Fibroblast of skin of right quadriceps (primary cell): ENCODE measurements at regions not wholly inside any gene's neighbourhood (a gene's known extent, or its start where the extent isn't known, plus 50 kb on each side); places are given as distances from the start of the nearest gene placed in this dataset.
"Not testable (repeated sequence)": the region's sequence is repeated elsewhere in the genome, so short reads cannot be mapped to it uniquely, and the experiment has no call there.

Experiments used
- DNase-seq: peaks from one replicate; pipeline ENCODE4 v3.0.0-alpha.2; 2013

DNA sequence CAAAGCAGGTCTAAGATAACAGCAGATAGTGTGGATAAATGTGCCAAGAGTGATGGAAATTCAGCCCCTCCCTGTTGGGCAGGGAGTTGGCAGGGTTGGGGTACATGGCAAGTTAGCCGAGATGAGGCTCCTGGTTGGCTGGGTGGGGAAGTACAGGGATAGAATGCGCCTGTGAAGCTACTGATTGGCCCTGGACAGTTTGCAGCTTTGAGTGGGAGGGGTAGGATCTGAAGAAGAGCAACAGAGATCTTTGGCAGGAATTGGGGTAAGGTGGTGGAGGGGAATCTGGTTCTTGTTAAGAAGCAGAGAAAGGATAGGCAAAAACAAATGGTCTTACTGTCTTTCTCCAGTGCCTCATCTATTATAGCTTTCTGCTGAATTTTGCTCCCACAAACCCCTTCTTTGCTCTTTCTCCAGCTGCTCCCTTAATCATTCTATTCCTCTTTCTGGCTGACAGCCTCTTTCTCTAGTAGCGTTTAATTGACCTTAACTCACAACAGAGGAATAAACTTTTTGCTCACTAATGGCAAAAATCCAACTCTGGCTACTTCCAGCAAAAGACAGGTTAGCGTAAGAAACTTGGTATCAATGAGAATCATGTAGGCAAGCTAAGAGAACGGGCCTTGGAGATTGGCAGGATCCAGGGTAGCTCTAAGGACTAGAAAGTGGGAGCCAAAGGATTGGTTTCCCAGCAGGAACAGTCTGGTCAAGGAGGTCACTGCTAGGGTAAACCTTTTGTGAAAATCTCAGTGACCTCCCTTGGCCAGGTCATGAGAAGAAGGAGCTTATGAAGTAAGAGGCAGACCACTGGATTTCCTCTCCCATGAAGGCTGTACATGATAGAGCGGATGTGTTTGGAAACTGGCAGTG, 86.3 kb upstream of the CARMIL1 start:
- peak; percentile 81 for DNase-seq

DNA sequence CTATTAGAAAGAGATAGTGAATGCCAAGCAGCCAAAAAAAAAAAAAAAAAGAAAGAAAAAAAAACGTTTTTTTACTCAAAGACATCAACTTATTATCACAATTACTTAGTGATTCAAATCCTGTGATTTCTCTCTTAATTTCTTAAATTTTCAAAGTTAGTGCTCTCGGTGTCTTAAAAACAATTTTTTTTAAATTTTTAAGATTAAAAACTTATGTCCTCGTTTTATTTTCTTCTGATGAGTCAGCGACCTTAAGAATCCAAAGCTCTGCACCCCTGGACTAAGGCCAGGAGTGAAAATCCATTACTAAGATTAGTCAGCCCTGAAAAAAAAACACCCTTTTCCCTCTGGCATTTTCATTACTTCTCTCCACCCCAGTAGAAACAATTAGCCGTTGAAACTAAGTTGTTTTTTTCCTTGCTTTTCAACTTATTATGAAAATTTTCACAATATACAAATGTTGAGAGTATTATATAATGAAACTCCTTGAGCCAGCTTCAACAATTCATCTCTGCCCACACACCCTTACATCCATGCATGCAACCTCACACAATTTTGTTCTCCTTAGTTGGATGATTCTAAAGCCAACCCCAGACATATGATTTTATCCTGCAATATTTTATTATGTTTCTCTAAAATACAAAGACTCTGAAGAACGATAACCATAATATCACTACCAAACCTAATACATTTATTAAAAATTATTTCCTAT, 85.6 kb upstream of the CARMIL1 start:
- peak; percentile 98 for DNase-seq

DNA sequence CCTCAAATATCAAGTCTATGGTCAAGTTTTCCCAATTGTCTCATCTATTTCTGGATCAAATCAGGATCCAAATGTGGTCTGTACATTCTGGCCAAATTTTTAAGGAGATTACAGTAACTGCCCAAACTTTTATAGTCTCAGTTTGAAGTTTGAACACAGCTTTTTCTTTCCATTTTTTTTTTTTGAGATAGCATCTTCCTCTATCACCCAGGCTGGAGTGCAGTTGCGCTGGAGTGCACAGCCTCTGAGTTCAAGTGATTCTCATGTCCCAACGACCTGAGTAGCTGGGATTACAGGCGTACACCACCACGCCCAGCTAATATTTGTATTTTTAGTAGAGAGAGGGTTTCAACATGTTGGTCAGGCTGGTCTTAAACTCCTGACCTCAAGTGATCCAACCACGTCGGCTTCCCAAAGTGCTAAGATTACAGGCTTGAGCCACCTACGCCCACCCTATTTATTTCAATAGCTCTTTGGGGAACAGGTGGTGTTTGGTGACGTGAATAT, 84.9 kb upstream of the CARMIL1 start:
- DNase-seq: no peak

DNA sequence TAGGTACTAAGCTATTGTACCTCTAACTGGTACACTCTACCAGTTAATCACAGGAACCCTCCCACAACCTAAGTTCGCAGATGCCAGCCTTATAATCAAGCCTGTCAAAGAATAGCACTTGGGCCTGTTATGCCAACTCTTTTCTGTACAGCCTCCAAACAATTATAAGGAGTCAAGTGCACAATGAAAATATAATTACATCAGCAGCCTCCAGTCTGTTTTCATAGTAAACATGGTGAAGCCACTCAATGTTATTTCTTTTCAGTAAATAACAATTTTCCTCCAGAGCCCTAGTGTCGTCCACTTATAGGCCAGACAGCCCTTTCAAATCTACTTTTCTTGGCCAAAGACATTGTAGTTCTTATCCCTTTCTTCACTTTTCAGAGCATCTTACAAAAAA, 82.7 kb upstream of the CARMIL1 start:
- no peak for DNase-seq

DNA sequence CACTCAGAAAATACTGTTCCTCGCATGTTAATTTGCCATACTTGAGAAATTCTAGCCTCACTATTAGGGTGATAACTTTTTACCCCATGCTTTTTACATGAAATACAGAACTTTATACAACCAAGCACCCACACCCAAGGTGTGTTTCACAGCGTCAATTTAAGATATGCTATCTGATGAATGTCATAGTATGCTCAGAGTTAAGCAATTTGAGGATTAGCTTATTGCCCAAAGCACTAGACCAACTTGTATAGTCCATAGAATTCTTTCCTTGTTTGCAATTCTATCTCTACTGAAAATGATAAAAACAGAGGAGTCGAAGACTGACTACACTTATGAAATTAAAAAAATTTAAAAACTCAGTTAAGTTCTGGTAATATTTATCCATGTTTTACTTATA, 82.1 kb upstream of the CARMIL1 start:
- DNase-seq: no peak

DNA sequence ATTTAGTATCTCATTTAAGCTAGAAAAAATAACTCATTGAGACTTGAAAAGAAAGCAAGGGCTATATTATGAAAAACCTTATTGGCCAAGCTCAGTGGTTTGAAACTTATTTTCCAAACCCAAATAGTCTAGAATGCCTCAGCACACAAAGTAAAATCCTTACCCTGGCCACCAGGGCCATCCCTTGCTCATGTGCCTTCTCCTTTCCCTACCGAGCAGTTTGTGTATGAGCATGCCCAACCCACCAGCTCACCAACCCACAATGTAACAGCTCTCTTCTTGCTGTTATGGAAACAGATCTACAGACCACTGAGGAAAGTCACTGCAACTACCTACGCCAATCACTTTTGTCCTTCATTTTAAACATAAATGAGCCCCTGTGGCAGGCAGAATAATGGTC, 79.6 kb upstream of the CARMIL1 start:
- no peak for DNase-seq

DNA sequence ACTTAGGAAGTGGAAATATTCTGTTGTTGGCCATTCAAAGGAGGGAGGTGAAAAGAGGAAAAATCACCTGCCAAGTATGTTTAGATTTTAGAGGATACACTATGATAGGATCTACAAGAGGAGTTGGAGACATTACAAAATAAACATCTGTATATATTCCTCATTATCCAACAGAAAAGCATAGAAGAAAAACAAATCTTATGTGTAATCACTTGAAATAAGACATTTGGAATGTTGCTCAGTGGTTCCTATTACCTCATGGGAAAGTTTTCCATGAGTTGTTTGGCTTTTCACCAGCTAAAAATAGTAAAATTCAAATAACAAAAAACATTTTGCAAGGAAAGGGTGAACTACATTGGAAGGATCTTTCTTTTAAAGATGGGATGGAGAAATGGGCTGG, 76.7 kb upstream of the CARMIL1 start:
- DNase-seq: peak; percentile 80

DNA sequence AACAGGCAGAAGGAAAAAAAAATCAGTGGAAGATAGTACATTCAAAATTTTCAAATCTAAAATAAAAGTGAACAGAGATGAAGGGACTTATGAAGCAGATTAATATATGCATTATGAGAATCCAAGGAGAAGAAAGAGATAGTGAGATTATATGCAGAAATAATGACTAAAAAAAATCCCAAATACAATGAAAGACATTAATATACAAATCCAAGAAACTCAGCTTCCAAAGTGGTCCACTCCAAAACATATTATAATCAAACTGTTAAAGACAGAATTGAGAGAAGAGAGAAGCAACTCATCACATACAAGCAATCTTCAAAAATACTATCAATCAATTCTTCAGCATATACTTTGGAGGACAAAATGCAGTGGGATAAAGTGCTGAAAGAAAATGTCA, 73.5 kb upstream of the CARMIL1 start:
- DNase-seq: no peak

DNA sequence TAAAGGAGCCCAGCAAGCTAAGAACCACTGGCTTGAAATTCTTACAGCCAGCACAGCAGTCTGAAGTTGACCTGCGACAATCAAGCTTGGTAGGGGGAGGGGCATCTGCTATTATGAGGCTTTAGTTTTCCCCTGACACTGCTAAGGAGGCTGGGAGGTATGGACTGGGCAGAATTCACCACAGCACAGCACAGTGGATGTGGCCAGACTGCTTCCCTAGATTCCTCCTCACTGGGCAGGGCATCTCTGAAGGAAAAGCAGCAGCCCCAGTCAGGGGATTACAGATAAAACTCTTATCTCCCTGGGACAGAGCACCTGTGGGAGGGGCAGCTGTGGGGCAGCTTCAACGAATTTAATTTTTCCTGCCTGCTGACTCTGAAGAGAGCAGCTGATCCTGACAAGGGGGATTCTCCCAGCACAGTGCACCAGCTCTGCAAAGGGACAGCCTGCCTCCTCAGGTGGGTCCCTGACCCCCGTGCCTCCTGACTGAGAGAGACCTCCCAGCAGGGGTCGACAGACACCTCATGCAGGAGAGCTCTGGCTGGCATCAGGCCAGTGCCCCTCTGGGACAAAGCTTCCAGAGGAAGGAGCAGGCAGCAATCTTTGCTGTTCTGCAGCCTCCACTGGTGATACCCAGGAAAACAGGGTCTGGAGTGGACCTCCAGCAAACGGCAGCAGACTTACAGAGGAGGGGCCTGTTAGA, 71.6 kb upstream of the CARMIL1 start:
- DNase-seq: not testable (repeated sequence)

DNA sequence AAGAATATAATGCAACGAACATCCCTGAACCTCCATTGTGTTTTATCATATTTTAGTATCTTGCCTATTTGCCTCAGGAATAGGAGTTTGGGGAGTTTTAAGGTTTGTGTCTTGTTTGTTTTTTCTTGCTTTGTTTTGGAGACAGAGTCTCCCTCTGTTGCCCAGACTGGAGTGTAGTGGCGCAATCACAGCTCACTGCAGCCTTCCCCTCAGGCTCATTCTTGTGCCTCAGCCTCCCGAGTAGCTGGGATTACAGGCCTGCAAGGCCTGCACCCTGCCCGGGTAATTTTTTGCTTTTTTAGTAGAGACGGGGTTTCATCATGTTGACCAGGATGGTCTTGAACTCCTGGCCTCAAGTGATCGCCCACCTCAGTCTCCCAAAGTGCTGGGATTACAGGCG, 63.3 kb upstream of the CARMIL1 start:
- no peak for DNase-seq

DNA sequence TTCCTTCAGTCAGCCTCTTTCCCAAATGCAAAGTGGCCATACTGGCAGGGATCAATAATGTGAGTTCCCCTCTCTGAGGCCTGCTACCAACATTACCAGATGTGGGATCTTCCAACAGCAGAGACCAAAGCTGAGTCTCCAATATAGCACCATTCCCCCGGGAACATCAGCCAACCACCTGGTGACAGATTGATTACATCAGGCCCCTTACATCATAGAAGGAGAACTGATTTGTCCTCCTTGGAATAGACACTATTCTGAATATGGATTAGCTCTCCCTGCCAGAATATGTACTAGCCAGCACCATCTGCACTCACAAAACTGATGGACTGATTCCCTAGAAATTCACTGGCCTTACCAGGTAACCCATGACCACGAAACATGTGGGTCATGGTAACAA, 61.9 kb upstream of the CARMIL1 start:
- DNase-seq: peak; percentile 56

DNA sequence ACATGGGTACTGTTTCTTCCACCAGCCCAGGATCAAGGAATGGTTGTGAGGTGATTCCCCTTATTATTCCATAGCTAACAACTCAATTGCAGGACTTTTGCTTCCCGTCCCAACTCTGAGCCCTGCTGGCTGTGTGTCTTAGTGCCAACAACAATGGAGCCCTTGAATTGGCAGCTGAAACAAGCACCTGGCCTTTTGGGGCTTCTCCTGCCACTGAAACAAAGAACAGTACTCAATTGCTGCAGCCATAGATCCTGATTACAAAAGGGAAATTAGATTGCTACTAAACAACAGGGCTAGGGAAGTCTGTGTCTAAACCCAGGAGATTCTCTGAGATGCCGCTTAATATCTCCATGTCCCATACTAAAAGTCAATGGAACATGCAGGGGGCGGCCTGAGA, 61.3 kb upstream of the CARMIL1 start:
- no peak for DNase-seq

DNA sequence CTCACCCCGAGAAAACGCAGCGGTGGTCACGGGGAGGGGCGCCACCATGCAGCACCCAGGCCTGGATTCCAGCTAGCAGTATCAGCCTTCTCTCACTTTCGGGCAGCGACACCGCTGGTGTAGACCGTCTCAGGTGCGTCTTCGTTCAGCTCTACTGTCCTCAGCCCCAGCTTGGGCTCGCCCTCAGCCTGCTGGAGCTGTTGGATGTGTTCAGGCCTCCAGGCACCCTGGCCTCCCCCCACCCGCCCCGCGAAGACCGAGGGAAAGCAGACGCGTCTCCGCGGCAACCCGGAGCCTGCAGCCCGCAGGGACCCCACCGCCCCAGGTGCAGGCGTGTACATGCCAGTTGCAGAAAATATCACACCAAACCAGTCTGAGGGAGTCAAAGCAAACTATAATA, 60.8 kb upstream of the CARMIL1 start:
- DNase-seq: no peak

DNA sequence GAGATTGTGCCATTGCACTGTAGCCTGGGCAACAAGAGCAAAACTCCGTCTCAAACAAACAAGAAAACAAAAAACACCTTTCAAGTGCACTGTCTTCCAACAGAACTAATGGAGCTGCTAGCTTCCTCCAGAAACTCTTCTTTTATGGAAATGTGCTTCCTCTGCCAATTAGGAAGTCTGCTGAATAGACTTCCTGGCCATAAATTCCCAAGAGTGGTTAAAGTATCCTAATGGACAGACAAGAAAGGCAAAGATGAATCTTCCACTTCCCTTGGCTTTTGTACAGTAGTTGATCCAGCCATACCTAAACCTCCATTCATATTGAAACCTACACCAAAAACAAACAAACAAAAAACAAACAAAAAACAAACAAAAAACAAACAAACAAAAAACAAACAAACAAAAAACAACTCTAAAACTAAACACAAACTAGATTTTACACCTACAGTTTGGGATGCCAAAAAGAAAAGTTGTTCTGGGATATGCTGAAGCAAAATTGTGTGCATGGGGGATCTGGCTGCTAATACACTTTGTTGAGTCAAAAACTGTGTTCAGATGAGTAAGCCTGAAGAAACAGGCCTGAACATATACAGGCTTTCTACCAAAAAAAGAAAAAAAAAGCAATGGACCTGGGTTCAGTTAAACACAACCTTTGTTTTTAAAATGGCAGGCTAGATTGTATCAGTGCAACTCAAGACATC, 59.8 kb upstream of the CARMIL1 start:
- no peak for DNase-seq

DNA sequence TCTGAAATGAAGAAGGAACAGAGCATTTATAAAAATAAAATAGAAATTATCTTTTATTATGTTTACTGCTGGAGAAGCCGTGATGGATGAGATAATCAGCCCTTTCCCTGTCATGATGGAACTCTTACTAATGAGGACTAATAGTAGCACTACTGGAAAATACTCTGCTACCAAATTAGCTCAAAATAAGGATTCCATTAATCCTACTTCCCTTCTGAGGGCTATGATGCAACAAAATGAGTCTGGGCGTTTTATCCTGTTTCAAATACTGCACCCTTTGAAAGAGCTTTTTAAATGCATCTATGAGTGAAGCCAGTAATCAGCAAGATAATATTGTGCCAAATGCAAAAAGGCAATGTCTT, 59.3 kb upstream of the CARMIL1 start:
- DNase-seq: no peak

DNA sequence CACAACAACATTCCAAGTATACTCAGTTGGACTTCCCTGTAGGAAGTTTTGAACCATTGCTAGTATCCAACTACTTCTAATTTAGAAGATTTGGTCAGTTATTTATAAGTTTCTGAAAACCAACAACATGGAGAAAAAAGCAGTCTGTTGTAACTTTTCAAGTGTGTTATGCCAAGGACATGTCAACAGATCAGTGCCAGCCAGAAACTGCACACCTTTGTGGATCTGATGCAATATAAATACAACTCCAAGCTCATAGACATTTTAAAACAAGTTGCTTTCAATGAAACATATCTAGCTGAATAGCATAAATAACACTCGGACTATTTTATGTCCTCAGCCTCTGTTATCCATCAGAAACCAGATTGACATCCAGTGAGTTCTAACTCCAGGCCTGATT, 58.3 kb upstream of the CARMIL1 start:
- DNase-seq: no peak

DNA sequence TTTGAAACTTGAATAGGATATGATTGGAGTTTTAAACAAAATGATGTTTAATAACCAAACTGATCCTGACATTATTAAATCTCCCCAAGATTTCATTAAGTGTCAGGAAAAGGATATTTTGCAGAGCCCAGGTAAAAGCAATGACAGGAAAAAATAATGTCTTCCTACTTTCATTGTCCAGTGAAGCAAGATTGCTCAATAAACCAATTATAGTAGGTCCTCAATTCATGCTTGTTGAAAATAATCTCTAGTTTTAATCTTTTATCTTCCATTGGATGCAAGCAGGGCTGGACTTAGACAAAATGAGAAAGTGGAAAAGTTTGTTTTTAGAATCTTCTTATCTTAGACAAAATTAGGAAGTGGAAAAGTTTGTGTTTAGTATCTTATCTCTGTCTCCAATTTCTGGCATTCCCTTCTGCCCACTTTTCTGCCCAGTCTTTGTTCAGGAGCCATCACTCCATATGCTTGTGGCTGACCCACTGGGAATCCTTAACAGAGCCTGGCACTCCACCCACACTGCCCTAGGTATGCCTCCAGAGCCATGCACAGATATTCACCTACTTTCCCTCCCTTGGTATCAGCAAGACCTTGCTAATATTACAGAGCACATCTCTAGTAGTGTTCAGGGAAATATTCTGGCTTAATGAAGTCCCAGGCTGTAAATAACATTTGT, 57.0 kb upstream of the CARMIL1 start:
- DNase-seq: no peak

DNA sequence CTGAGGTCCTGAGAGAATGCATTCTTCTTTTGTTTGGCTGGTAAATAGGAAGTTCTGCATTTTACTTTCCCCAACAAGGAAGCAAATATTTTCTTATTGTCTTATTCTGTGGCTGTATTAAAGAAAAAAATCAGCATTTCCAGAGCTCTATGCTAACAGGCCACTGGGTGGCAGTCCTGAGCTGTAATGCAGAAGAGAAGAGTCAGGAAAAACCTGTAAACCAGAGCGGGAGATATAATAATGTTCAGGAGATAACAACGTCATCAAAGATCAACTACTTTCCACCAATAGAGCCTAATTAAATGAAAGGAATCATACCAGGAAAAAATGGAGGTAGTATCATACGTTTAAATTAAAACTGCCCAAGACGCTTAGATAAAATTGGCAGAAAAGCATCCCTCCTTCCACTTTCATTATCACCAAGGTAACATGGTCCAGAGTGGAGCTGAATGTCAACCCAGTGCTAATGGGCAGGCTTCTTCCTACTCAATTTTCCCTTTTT, 55.6 kb upstream of the CARMIL1 start:
- DNase-seq: peak; percentile 73

DNA sequence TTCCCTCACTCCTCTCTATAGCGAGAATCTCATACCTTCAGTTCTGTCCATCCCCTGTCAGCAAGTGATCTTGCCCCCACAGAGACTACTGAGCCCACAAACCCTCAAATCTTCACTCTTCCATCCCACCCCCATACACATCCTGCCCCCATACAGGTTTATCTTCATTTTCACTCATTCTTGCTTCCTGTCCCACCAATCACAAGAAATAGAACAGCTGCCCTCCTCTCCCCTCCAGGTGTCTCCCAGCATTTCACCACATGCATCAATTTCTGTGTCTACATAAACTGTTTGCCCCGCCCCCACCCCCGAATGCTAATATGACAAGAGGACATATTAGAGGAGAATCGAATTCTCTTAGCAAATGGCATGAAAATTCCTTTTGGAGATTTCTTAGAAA, 54.9 kb upstream of the CARMIL1 start:
- no peak for DNase-seq

DNA sequence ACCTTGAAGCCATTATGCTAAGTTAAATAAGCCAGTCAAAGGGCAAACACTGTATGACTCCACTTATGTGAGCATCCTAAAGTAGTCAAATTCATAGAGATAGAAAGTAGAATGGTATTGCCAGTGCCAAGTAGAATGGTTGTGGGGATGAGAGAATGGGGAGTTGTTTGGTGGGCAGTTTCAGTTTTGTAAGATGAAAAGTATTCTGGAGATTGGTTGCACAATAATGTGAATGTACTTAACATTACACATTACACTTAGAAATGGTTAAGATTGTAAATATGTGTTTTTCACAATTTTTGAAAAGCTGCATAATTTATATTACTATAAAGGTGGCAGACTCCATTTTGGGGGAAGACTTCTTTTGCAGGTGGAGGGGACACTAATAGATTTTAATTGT, 51.3 kb upstream of the CARMIL1 start:
- DNase-seq: no peak
